Sigmoid colon (tissue), 6 donors: ENCODE measurements at regions not wholly inside any gene's neighbourhood (a gene's known extent, or its start where the extent isn't known, plus 50 kb on each side); places are given as distances from the start of the nearest gene placed in this dataset.
A peak's percentile ranks its signal among the peaks of the same experiment; 100 is the strongest.

ENCODE experiments used
- DNase-seq: peaks from one replicate; pipeline ENCODE4 v3.0.0-alpha.2; 2019
- H3K27ac ChIP-seq, 4 donors: fragments of 200-600 bp; sonication (generic); one replicate each; pipeline ENCODE4 v1.5.1; 2016 to 2019; ENCODE audit warnings: mild to moderate bottlenecking in 1 of 4
- H3K27me3 ChIP-seq, 3 donors: fragments of 200-600 bp; sonication (generic); one replicate each; pipeline ENCODE4 v1.5.1; 2019; ENCODE audit warnings: mild to moderate bottlenecking in 1 of 3
- H3K36me3 ChIP-seq, 4 donors: fragments of 200-600 bp; sonication (generic); one replicate each; pipeline ENCODE4 v1.5.1; 2016 to 2019
- H3K4me1 ChIP-seq, 4 donors: fragments of 200-600 bp; sonication (generic); one replicate each; pipeline ENCODE4 v1.5.1; 2017 to 2019
- H3K4me3 ChIP-seq, 4 donors: fragments of 200-600 bp; sonication (generic); one replicate each; pipeline ENCODE4 v1.5.1; 2017 to 2019; ENCODE audit warnings: mild to moderate bottlenecking in 2 of 4, moderate library complexity in 1 of 4
- H3K9me3 ChIP-seq, 4 donors: fragments of 200-600 bp in 3 of 4; sonication (generic) in 3 of 4; one replicate each; pipeline versions ENCODE4 v1.5.1 to v1.6.1; 2013 to 2019
- CTCF ChIP-seq, 4 experiments: fragments of 450-650 bp in 3 of 4; fragments of 200-600 bp in 1 of 4; IDR thresholded peaks; one replicate each; pipeline ENCODE4 v1.5.1; 2016 to 2019; ENCODE audit warnings: antibody characterized with exemption in 4 of 4, mild to moderate bottlenecking in 3 of 4, moderate library complexity in 2 of 4
- EP300 ChIP-seq, 4 donors: sonication (generic); formaldehyde crosslinking; IDR thresholded peaks; one replicate each; pipeline ENCODE4 v1.6.1; 2017; ENCODE audit warnings: antibody characterized with exemption in 4 of 4
- POLR2A ChIP-seq, 2 donors: fragments of 450-650 bp; IDR thresholded peaks; one replicate each; pipeline ENCODE4 v1.6.1; 2016; ENCODE audit warnings: antibody characterized with exemption in 2 of 2, mild to moderate bottlenecking in 2 of 2, moderate library complexity in 2 of 2
- POLR2AphosphoS5 ChIP-seq, 4 donors: sonication (generic); formaldehyde crosslinking; IDR thresholded peaks; one replicate each; pipeline ENCODE4 v1.6.1; 2017; ENCODE audit warnings: antibody characterized with exemption in 4 of 4
- WGBS, 2 donors: extraction: QIAGEN DNeasy Blood & Tissue Kit; methylation state at CpG; one replicate each; pipeline ENCODE4 v1.1.7; 2013; 5-methylcytosine and 5-hydroxymethylcytosine counted together
- intact Hi-C: fragments of 100-400 bp; cut with DNase I; formaldehyde crosslinking; loops from one replicate; pipeline ENCODE4 v1.15.1; 2023
- donor health status: healthy with polysubstance abuse.
- donor health status: healthy.

DNA sequence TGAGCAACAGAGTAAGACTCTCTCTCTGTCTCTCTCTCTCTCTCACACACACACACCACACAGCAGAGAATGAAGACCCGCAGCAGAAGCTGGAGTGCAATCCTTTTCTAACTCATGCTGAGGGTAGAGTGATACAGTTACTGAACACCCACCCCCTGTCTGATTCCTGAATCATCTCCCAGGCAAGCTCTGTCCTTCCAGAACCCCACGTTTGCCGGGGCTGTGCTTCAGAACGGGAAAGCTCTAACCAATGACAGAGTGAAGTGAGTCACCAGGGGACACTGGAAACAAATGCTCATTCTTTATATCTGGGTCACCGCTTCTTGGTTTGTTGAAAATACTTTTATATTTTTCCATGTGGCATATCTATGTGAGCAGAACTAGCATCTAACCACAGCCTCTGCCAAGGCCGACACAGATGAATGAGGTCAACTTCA is 553.7 kb upstream of the AMELY start:
- intact Hi-C loops, result no loop called here

DNA sequence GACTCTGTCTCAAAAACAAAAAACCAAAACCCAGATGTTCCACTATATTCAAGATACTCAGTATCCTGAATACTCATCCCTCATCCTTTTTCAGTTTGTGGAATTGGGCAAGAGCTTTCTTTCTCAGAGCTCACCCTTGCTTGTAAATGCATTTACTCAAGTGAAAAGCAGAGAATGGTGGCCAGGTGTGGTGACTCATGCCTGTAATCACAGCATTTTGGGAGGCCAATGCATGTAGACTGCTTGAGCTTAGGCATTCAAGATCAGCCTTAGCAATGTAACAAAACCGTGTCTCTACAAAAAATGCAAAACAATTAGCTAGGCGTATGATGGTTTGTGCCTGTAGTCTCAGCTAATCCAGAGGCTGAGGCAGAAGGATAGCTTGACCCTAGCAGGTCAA is 553.2 kb upstream of the AMELY start:
- no peaks in the 10 kb centered on the region for H3K27me3 ChIP-seq
- intact Hi-C loops, result no loop called here
- no peak for DNase-seq
- peak overlapping the region in 1 of 4 donors; percentile 34 for H3K27ac ChIP-seq
- peaks cover 0 to 10% (median 0%) of the 10 kb centered on the region in 4 donors for H3K4me1 ChIP-seq
- 84 to 95% methylated on average over 2 of the region's 2 CpGs for WGBS, 2 donors
- H3K36me3 ChIP-seq, result no peaks in the 10 kb centered on the region
- H3K4me3 ChIP-seq, result no peak overlapping the region
- no peaks in the 10 kb centered on the region for H3K9me3 ChIP-seq
- no peak for TF ChIP-seq EP300 (IDR thresholded peaks at IDR 0.05)
- TF ChIP-seq POLR2A (IDR thresholded peaks at IDR 0.05), result no peak
- TF ChIP-seq CTCF (IDR thresholded peaks at IDR 0.05), result no peak
- no peak for TF ChIP-seq POLR2AphosphoS5 (IDR thresholded peaks at IDR 0.05)

More for the DNA sequence above, 553.7 kb upstream of the AMELY start:
- H3K9me3 ChIP-seq, result no peaks in the 10 kb centered on the region
- 50 to 79% methylated on average over 6 of the region's 6 CpGs for WGBS, 2 donors
- H3K4me3 ChIP-seq, result no peak overlapping the region
- TF ChIP-seq CTCF (IDR thresholded peaks at IDR 0.05) (no peak), POLR2A (IDR thresholded peaks at IDR 0.05) (no peak), EP300 (IDR thresholded peaks at IDR 0.05) (no peak), POLR2AphosphoS5 (IDR thresholded peaks at IDR 0.05) (no peak)
- H3K27me3 ChIP-seq, result no peaks in the 10 kb centered on the region
- peak overlapping the region in 1 of 4 donors; percentile 34 for H3K27ac ChIP-seq
- peaks cover 0 to 10% (median 0%) of the 10 kb centered on the region in 4 donors for H3K4me1 ChIP-seq
- no peak for DNase-seq
- no peaks in the 10 kb centered on the region for H3K36me3 ChIP-seq

GRCh38 chrY:7463711-7464110 is 552.2 kb upstream of the AMELY start:
- no peak for DNase-seq
- TF ChIP-seq CTCF (IDR thresholded peaks at IDR 0.05) (no peak), POLR2A (IDR thresholded peaks at IDR 0.05) (no peak), POLR2AphosphoS5 (IDR thresholded peaks at IDR 0.05) (no peak), EP300 (IDR thresholded peaks at IDR 0.05) (no peak)
- no peaks in the 10 kb centered on the region for H3K36me3 ChIP-seq
- no peak overlapping the region for H3K27ac ChIP-seq
- H3K4me1 ChIP-seq, result peaks cover 0 to 10% (median 0%) of the 10 kb centered on the region in 4 donors
- H3K9me3 ChIP-seq, result no peaks in the 10 kb centered on the region
- no peaks in the 10 kb centered on the region for H3K27me3 ChIP-seq
- intact Hi-C loops, result no loop called here
- WGBS, 2 donors, result 87 to 93% methylated on average over 2 of the region's 2 CpGs
- H3K4me3 ChIP-seq, result no peak overlapping the region

- Histone ChIP-seq H3K36me3 (no peaks in the 10 kb centered on the region), H3K27ac (no peak overlapping the region), H3K9me3 (no peaks in the 10 kb centered on the region), H3K4me3 (no peak overlapping the region), H3K27me3 (no peaks in the 10 kb centered on the region), H3K4me1 (peaks cover 0 to 13% (median 0%) of the 10 kb centered on the region in 4 donors)
- TF ChIP-seq POLR2AphosphoS5 (IDR thresholded peaks at IDR 0.05), result no peak
- TF ChIP-seq POLR2A (IDR thresholded peaks at IDR 0.05), result no peak
- 88 to 92% methylated on average over 2 of the region's 2 CpGs for whole genome bisulfite sequencing, 2 donors
- no peak for DNase-seq
- intact Hi-C loops, result no loop called here
Measured at GRCh38 chrY:7463196-7463595, 551.6 kb upstream of the AMELY start.

DNA sequence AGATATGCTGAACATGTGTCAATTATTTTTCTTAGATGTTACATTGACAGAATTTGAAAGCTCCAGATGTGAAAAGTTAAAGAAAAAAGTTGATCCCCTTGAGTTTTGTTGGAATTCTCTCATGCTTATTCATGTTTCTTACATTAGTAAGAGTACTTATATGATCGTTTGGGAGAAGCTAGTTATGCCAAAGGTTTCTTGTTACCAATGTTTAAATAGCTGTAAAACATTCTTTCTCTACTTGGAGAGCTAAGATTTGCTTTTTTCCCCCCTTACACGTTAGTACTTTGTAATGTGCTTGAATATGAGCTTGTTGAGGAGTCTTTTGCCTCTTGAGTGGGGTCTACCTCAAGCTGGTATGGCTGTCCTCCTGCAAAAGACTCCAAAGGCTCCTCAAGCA is 551.1 kb upstream of the AMELY start:
- Histone ChIP-seq H3K36me3 (no peaks in the 10 kb centered on the region), H3K27ac (no peak overlapping the region), H3K4me1 (peaks cover 0 to 18% (median 0%) of the 10 kb centered on the region in 4 donors), H3K4me3 (no peak overlapping the region), H3K27me3 (no peaks in the 10 kb centered on the region), H3K9me3 (no peaks in the 10 kb centered on the region)
- TF ChIP-seq POLR2A (IDR thresholded peaks at IDR 0.05) (no peak), CTCF (IDR thresholded peaks at IDR 0.05) (no peak), POLR2AphosphoS5 (IDR thresholded peaks at IDR 0.05) (no peak), EP300 (IDR thresholded peaks at IDR 0.05) (no peak)
- 42 to 43% methylated on average over 2 of the region's 2 CpGs for WGBS, 2 donors
- intact Hi-C loops, result no loop called here
- DNase-seq, result no peak
